GM19023 (cell line): ENCODE measurements at regions not wholly inside any gene's neighbourhood (a gene's known extent, or its start where the extent isn't known, plus 50 kb on each side); places are given as distances from the start of the nearest gene placed in this dataset.

ENCODE experiments used
- ATAC-seq: cut with Tn5 transposase; IDR thresholded peaks from one replicate; pipeline ENCODE4 v1.9.1; 2021; ENCODE audit warnings: mild to moderate bottlenecking, moderate library complexity; ENCODE audit not compliant: unreplicated experiment

DNA sequence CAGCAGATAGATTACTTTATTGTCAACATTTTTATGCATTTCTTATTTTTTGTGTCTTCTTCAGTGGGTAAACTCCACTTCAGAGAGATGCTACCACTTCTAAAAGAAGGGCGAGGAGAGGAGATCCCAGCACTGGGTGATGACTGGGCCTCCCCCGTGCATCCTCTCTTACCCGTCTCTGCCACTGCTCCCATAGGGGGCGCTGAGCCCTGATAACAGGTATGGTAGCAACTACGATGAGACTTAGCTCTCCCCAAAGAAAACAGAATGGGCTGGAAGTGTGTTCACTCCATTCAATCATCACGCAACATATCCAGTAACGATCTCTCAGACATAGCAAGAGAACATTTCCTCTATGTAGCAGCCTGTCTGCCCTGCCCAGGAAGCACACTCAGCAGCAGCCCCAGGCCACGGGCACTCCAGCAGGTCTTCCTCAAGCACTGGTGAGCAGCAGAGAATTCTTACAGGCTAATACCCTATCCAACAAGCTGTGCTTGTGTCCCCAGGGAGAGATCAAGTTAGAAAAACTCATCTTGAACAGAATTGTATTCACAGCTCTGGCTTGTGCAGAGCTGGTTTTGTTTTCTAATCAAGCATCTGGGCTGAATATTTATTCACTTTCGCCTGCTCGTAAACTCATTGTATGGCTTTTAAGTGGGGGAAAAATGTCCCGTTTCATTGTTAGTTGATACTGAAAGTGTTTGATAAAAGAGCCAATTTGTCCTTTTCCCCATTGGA, 533.1 kb upstream of the CDH4 start:
- ATAC-seq = no peak

DNA sequence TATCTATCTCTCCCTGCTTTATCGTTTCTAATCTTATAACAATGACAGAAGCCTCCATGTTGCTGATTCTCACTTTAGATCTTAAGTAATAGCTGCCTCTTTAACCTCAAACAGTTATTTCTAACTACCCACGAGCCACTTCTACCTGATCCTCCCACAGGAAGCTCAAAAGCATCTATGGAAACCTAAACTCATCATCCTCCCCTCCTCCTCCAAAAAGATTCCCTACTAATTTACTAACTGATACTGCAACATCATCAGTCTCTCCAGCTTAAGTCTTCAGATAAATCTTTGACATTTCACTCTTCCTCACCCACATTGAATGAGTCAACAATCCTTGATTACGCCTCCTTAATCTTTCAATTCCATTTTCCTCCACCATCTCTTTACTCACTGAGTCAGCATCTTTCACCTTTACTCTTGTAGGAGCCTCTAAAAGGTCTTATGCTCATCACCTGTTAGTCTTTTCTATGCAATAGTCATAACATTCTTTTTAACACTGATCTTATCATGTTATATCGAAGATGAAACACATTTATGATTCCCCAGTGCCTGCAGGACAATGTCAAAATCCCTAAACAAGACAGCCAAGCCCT, 526.7 kb upstream of the CDH4 start:
- no peak for ATAC-seq

DNA sequence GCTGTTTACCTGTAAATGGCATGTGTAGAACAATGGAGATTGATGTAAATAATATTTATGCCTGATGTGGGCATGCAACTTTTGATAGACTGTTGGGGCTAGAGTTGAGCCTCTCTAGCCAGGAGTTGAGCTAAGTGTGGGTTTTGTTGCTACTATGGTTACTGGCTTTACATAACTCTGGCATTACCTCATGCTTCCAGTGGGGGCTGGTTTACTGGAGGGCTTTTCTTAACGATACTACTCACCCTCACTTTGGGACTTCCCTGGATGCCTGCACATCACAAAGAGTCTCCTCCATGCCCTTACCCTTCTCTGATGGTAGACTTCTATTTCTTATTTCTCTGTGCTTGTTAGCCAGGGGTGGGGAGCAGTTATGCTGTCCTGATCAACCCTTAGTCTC, 524.6 kb upstream of the CDH4 start:
- no peak for ATAC-seq

DNA sequence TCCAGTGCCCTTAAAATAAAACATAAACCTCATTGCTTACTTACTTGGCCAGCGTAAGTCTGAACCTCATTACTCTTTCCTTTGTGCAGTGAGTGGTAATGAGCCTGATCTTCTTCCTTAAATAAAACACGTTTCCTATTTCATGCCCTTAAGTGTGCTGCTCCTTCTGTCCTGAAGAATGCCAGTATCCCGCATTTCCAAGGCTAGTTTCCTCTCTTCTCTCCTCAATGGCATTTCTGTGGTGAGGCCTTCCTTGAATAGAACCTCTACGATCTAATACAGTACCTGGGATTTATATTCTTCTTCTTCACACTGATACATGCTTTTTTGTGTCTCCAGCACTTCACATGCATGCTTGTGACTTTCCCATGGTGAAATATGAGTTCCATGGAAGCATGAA, 523.4 kb upstream of the CDH4 start:
- no peak for ATAC-seq

DNA sequence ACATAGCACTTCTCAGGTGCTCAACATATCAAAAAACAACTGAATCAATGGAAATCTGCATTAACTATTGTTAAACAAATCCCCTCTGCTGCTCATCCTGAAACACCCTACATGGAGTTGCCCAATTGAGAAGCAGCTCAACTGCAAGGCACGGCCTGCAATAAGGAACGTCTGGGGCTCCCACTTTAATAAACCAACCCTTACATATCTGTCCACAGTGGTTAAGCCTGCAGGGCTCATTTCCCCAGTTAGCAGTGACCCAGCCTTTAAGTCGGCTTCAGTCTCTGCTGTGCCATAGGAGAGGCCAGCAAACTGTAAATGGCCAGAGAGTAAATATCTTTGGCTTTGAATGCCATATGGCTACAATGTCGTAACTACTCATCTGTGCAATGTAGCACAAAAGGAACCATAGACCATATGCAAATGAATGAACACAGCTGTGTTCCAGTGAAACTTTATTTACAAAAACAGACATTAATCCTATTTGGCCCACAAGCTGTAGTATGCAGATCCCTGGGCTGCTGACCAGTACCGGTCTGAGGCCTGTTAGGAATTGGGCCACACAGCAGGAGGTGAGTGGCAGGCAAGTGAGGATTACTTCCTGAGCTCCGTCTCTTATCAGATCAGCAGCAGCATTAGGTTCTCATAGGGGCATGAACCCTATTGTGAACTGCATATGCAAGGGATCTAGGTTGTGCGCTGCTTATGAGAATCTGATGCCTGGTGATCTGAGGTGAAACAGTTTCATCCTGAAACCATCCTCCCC, 522.7 kb upstream of the CDH4 start:
- no peak for ATAC-seq

DNA sequence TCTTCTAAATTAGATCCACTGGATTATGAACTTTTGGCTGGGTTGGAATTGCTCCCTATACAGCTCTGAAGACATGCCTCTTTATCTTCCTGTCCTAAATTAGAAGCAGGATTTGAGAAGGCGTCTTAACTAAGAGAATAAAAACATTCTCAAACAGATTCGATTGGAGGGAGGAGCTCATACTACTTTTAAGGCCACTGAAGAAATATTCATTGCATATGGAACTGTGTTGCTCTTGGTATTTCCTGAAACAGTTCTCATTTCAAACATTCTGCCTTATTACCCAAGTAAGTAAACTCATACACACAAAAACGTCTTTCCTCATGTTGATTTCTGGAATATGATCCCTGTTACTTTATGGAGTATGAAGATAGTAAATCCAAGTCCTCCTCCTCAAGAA, 519.7 kb upstream of the CDH4 start:
- no peak for ATAC-seq

DNA sequence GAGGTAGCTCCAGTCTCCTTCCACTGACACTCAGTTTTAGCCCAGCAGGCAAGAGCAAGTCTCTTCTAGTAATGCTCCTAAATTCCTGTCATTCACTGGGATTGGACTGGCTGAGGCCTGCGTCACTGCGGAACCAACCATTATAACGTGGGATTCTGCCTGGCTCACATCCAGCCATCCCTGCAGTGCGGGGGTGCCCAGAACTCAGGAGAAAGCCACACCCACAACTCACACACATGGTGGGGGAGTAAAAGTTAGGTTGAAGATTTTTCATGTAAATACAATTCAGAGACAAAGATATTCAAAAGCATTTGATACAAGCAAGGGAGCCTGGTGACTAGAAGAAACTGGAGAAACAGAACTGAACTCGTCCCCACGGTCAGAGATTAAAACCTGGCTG, 504.0 kb upstream of the CDH4 start:
- no peak for ATAC-seq

DNA sequence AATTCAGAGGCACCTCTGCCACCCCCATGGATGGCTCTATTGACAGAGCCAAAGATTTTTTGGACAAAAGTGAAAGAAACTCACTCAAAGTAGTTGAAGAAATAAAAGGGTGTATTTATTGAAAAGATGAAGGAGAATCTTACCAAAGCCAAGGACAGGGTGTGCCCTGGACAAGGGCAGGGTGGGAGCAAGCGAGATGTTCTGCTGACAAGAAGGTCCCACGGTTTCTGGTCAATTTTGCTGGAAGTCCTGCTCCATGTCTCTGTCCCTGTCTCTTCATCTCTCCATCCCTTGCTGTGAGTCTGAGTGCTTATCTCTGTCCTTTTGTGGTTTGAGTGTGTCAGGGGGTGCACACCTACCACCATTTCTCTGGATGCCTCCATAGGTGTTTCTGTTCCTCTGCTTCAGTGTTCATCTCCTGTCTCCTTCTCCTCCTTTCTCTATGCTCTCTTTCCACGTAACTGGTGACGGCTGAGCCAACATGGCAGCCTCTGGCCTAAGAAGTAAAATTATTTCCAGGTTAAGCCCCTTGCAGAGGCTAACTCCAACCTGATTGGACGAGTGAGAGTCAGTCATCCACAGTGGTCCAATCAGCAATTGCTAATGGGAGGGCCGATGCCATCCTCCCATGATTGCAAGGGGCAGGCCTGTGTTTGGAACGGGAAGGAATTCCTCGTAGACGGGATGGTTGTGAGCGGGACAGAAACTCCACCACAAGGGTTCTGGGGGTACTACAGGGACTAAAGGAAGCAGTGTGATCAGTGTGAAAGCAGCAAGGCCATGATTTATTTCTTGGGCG, 502.1 kb upstream of the CDH4 start:
- ATAC-seq = no peak

DNA sequence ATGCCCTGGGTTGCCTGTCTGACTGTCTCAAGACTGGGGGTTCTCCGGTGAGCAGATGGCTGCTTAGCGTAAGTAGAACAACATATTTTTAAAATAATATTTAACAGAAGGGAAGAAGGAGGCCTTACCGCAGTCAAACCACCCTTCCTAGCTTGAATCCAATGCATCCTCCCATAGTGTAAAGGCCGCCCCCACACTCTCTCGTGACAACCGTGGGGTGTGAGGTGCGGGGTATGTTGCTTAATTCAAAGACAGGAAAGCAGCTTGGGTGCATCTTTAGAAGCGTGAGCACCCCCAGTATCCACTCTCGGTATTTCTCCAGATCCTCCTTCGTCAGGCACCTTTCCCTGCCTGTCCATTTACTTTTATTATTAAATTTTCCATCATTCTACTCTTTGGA, 501.2 kb upstream of the CDH4 start:
- no peak for ATAC-seq

DNA sequence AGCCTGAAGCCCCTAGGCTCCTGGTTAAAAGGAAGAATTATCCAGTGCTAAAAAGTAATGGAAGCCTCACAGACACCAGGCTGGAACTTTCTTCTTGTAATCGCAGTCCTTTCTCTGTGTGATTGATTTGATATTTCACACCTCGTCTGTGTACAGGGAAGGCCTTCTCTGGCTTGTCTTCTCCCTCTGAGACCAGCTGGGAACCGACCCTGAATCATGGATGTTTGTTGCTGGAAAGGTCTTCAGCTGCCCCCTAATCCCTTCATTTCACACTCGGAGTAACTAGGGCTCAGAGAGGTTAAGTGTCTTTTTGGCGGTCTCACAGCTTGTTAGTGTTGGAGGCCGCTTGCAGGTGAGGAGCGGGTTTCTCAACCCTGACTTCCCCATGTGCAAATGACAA, 500.2 kb upstream of the CDH4 start:
- ATAC-seq = no peak

DNA sequence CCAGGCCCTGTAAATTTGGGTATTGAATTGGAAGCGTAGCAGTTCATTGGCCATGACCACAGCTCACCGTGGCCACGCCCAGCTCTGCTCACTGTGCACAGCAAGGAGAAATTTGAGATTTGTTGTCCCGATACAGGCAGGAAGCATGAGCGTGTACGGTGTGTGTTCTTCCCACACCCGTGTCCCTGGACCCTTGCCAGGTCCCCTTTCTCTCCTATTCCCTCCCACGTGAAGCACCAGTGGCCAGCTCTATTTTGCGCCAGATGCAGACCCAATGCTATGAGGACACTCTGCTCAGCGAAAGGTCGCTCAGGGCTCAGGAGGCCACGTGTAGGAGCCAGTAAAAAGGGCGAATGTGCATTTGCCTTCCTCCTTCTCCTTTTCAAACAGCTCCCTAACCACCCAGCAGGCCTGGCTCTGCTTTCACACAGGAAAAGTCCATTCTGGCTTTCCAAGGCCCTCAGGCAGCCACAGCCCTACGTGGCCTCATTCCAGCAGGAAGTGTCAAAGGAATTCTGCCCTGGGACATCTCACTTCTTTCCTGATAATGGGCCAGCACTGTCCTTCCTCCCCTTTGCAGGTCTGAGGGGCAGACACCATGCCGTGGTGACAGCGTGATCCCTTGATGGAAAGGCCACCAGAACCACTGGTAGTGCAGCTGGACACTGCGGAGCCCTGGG, 499.2 kb upstream of the CDH4 start:
- ATAC-seq = no peak

DNA sequence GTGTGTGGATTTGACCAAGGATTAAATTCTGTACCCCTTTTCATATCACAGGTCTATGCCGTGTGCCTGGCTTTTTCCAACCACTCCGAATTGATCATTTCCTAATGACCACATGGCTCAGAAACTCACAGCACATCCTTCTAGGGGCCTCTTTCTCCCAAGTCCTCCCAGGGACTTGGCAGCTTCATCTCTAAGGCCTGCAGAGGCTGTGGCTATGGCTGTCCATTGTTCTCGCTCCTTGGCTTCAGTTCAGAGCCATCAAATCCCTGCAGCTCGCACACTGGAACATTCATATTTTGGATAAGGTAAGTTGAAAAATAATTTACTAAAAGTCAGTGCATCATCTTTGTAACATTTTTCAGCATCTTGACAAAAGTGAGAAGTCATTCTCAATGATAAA, 497.2 kb upstream of the CDH4 start:
- no peak for ATAC-seq

DNA sequence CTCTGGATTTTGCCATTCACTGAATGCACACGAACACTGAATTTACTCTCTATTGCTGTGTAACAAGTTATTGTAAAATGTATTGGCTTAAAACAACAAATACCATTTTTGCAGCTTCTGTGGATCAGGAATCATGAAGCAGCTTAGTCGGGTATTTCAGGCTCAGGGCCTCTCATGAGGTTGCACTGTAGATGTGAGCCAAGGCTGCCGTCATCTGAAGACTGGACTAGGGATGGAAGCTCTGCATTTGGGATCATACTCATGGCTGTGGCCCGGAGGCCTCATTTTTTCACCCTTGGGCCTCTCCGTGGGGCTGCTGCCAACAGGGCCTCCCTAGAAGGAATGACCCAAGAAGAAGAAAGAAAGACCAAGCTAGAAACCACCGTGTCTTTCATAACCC, 492.4 kb upstream of the CDH4 start:
- ATAC-seq = no peak

DNA sequence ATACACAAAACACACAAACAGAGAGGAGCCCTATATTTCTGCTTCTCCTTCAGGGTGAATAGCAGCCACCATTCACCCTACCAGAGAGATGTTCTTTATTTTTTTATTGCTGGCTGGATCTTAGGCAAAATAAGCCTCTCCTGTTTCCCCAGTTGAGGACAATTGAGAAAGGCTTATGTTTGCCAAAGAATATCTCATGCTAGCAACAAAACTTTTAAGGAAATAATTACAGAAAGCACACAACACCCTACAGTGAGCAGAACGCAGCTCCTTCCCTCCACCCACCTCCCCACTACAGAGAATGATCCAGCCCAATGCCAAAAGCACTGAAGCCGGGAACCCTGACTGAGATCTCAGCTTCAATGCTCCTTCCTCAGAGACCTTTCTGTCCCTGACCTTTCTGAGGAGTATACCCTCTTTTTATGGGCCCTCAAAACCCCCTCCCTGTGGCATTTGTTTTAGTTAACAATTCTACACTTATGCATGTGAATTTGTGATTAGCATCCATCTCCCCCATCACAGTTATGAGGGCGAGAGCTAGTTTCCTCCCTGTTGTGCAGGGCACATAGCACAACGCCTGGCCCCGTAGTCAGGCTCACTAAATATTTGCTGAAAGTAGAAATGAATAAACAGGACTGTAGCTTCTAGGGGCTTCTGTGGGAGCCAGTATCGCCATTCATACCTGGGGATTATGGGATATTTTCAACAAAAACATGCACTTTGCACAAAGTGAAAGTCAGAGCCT, 491.6 kb upstream of the CDH4 start:
- no peak for ATAC-seq

DNA sequence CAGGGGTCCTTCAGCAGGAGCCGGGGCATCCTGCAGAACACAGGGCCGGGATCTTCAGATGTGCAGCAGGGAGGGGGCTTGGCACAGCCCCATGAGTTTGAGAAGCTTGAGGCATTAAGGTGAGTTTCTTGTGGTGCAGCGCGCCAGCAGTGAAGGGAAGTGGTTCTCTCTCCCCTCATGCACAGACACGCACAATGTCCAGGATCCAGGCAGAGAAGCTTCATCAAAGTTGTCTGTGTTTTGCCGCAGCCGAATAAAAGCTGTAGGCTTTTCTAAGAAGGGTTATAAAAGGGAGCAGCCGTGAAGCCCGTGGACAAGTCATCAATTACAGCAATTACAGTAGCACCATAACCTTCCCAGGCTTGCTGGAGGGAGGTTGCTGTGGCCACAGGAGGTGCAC, 491.0 kb upstream of the CDH4 start:
- no peak for ATAC-seq

DNA sequence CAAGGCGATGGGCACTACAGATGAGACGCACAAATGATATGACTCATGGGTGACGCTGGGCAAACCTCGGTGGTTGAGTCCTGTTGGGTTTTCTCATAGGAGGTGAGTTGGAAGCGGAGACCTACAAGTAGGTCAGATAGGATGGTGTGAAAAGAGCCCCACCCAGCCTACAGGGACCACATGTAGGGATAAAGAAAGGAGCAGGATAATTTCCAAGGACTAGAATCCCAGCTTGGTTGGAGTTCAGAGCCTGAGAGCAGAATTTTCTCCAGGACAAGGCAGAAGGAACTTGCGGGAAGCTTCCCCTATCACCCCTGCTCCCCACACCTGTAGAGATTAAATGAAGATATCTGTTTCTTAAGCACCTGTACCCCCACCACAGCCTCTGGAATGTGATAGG, 489.7 kb upstream of the CDH4 start:
- ATAC-seq = no peak

DNA sequence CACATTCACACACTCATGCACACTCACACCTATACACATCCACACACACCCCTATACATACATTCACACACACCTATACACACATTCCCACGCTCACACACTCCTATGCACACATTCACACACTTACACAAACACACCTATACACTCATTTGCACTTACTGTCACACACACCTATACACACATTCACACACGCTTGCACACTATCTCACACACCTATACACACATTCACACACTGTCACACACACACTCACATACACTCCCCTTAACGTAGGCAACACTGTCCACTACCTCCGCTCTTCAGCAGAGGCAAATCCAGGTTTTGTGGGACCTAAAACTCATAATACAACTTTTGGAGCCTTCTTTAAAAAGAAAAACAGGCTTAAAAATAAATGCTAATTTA, 487.7 kb upstream of the CDH4 start:
- no peak for ATAC-seq

DNA sequence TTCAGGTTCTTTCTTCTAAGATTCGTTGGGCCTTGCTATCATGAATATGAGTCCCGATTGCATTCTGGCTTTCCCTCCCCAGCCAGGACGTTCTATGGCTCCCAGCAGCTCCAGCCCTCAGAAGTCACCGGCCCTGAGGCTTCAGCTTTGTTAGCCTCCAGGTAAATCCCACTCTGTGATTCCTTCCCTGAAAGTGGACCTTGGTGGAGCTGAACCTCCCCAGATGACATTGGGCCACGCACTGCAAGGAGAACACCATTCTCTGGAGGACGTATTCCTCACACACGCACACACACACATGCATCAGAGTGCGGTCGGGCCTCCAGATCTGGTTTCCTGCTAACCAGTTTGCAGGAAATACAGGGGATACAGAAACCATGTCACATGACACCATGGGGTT, 487.3 kb upstream of the CDH4 start:
- ATAC-seq = no peak

DNA sequence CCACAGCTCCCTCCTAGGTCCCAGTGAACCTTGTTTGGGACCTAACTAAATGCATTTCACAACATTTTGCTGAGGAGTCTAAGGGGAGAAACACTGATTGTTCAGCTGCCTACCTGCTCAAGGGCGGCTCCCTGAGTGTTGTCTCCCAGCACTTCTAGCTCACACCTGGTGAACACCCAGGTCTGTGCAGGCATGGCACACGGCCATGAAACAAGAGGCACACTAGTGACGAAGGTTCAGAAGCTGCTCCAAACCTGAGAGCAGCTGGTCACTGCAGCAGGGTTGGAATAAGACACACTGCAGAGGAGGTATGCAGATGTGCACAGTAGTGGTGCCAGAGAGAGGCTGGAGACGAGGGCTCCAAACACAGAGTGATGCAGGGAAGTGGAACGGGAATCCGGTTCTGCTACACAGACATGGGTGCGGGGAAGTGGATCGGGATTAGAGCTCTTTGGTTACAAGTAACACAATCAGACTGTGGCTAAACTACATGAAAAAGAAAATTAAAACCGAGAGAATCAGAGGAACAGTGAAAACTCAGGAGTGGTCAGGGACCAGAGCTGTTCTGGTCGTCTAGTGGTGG, 486.1 kb upstream of the CDH4 start:
- no peak for ATAC-seq

DNA sequence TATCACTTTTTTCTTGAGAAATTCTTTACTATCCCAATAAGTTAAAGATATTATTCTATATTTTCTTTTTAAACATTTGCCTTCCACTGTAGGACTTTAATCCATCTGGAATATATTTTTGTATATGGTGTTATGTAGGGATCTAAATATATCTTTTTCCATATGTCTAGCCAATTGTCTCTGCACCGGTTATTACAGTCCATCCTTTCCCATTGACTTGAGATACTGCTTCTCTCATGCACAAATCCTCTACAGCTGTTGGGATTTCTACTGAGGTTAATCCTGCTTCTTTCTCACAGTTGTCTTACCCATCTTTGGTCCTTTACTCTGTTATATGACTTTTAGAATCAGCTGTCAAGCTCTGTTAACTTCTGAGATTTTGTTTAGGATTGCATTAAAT, 483.8 kb upstream of the CDH4 start:
- no peak for ATAC-seq
